ENCODE measurements at regions not wholly inside any gene's neighbourhood (a gene's known extent, or its start where the extent isn't known, plus 50 kb on each side); places are given as distances from the start of the nearest gene placed in this dataset.

GRCh38 chr1:5684791-5685190 is 307.4 kb downstream of the NPHP4 start:
- intact Hi-C loops (cut with micrococcal nuclease; ENCODE audit: unreplicated experiment), result no loop called here
- H3K4me1 ChIP-seq, result peaks cover 9% of the 10 kb centered on the region
- Mint-ChIP-seq H3K27ac (ENCODE audit: unreplicated experiment) (no peak overlapping the region), H3K36me3 (ENCODE audit: insufficient read depth, unreplicated experiment) (no peaks in the 10 kb centered on the region), H3K27me3 (ENCODE audit: insufficient read depth, unreplicated experiment) (no peaks in the 10 kb centered on the region), H3K9me3 (ENCODE audit: unreplicated experiment) (no peaks in the 10 kb centered on the region), H3K4me1 (ENCODE audit: low read depth, unreplicated experiment) (peaks cover 7% of the 10 kb centered on the region), H3K4me3 (ENCODE audit: unreplicated experiment) (no peak overlapping the region)
- POLR2A ChIA-PET, result no interaction called here
- H3K27me3 ChIP-seq (replicated peaks; ENCODE audit: control insufficient read depth, insufficient read depth, low read length), result no peaks in the 10 kb centered on the region
- no peak overlapping the region for H3K4me3 ChIP-seq (ENCODE audit: low read depth, low read length)
- TF ChIP-seq, protein P1, sequence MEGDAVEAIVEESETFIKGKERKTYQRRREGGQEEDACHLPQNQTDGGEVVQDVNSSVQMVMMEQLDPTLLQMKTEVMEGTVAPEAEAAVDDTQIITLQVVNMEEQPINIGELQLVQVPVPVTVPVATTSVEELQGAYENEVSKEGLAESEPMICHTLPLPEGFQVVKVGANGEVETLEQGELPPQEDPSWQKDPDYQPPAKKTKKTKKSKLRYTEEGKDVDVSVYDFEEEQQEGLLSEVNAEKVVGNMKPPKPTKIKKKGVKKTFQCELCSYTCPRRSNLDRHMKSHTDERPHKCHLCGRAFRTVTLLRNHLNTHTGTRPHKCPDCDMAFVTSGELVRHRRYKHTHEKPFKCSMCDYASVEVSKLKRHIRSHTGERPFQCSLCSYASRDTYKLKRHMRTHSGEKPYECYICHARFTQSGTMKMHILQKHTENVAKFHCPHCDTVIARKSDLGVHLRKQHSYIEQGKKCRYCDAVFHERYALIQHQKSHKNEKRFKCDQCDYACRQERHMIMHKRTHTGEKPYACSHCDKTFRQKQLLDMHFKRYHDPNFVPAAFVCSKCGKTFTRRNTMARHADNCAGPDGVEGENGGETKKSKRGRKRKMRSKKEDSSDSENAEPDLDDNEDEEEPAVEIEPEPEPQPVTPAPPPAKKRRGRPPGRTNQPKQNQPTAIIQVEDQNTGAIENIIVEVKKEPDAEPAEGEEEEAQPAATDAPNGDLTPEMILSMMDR (IDR thresholded peaks at IDR 0.05; ENCODE audit: insufficient read depth in 1 of 2, low read depth in 1 of 2, low read length in 1 of 2, severe bottlenecking in 1 of 2, unreplicated experiment in 1 of 2), result no peak
- CTCF ChIA-PET, result no interaction called here
- no peaks in the 10 kb centered on the region for H3K36me3 ChIP-seq (ENCODE audit: control insufficient read depth, insufficient read depth, low read length)
- BruUV-seq (replicated peaks), result no TSS peak
- DNase-seq, result no peak
- H3K9me3 ChIP-seq, result no peaks in the 10 kb centered on the region

GRCh38 chr1:5683446-5683845 is 308.8 kb downstream of the NPHP4 start:
- H3K4me3 ChIP-seq (ENCODE audit: low read depth, low read length), result no peak overlapping the region
- BruUV-seq (replicated peaks), result no TSS peak
- no peaks in the 10 kb centered on the region for H3K9me3 ChIP-seq
- H3K4me1 Mint-ChIP-seq (ENCODE audit: low read depth, unreplicated experiment), result peaks cover 5% of the 10 kb centered on the region
- no peaks in the 10 kb centered on the region for H3K27me3 Mint-ChIP-seq (ENCODE audit: insufficient read depth, unreplicated experiment)
- H3K36me3 Mint-ChIP-seq (ENCODE audit: insufficient read depth, unreplicated experiment), result no peaks in the 10 kb centered on the region
- H3K27ac Mint-ChIP-seq (ENCODE audit: unreplicated experiment), result no peak overlapping the region
- peaks cover 9% of the 10 kb centered on the region for H3K9me3 Mint-ChIP-seq (ENCODE audit: unreplicated experiment)
- POLR2A ChIA-PET, result no interaction called here
- no peak for DNase-seq
- no peak overlapping the region for H3K4me3 Mint-ChIP-seq (ENCODE audit: unreplicated experiment)
- H3K36me3 ChIP-seq (ENCODE audit: control insufficient read depth, insufficient read depth, low read length), result no peaks in the 10 kb centered on the region
- peaks cover 4% of the 10 kb centered on the region; the same call in 1 of the 2 replicates for H3K4me1 ChIP-seq
- TF ChIP-seq, protein P1 (IDR thresholded peaks at IDR 0.05; ENCODE audit: insufficient read depth in 1 of 2, low read depth in 1 of 2, low read length in 1 of 2, severe bottlenecking in 1 of 2, unreplicated experiment in 1 of 2), result no peak
- intact Hi-C loops (cut with micrococcal nuclease; ENCODE audit: unreplicated experiment), result no loop called here
- no peaks in the 10 kb centered on the region for H3K27me3 ChIP-seq (replicated peaks; ENCODE audit: control insufficient read depth, insufficient read depth, low read length)
- CTCF ChIA-PET, result no interaction called here

GRCh38 chr1:5682626-5683225 is 309.5 kb downstream of the NPHP4 start:
- Mint-ChIP-seq H3K36me3 (ENCODE audit: insufficient read depth, unreplicated experiment) (no peaks in the 10 kb centered on the region), H3K9me3 (ENCODE audit: unreplicated experiment) (peaks cover 15% of the 10 kb centered on the region), H3K27me3 (ENCODE audit: insufficient read depth, unreplicated experiment) (no peaks in the 10 kb centered on the region), H3K4me3 (ENCODE audit: unreplicated experiment) (no peak overlapping the region), H3K4me1 (ENCODE audit: low read depth, unreplicated experiment) (no peaks in the 10 kb centered on the region), H3K27ac (ENCODE audit: unreplicated experiment) (no peak overlapping the region)
- H3K4me3 ChIP-seq (ENCODE audit: low read depth, low read length), result no peak overlapping the region
- H3K27me3 ChIP-seq (replicated peaks; ENCODE audit: control insufficient read depth, insufficient read depth, low read length), result no peaks in the 10 kb centered on the region
- H3K36me3 ChIP-seq (ENCODE audit: control insufficient read depth, insufficient read depth, low read length), result no peaks in the 10 kb centered on the region
- POLR2A ChIA-PET, result no interaction called here
- intact Hi-C loops (cut with micrococcal nuclease; ENCODE audit: unreplicated experiment), result no loop called here
- no peak for DNase-seq
- H3K4me1 ChIP-seq, result no peaks in the 10 kb centered on the region
- no TSS peak for BruUV-seq (replicated peaks)
- no peaks in the 10 kb centered on the region for H3K9me3 ChIP-seq
- CTCF ChIA-PET, result no interaction called here
- TF ChIP-seq, protein P1 (IDR thresholded peaks at IDR 0.05; ENCODE audit: insufficient read depth in 1 of 2, low read depth in 1 of 2, low read length in 1 of 2, severe bottlenecking in 1 of 2, unreplicated experiment in 1 of 2), result no peak

Data from Caco-2 (cell line).